Body of pancreas (tissue), 4 donors: ENCODE measurements at regions not wholly inside any gene's neighbourhood (a gene's known extent, or its start where the extent isn't known, plus 50 kb on each side); places are given as distances from the start of the nearest gene placed in this dataset.

Experiments used
- ATAC-seq: fragments of 150-250 bp; one replicate; pipeline ENCODE4 v1.9.1; 2016
- DNase-seq, 4 donors: peaks; one replicate each; pipeline ENCODE4 v3.0.0-alpha.2; 2019
- H3K27ac ChIP-seq, 4 donors: fragments of 200-600 bp; sonication (generic); 1 replicate in 3 of 4; 2 replicates in 1 of 4; pipeline versions ENCODE4 v1.5.1 to v1.6.1; 2016 to 2019; ENCODE audit warnings: mild to moderate bottlenecking in 1 of 4, mixed read lengths in 1 of 4, moderate library complexity in 1 of 4
- H3K27me3 ChIP-seq, 2 donors: fragments of 200-600 bp; sonication (generic); one replicate each; pipeline ENCODE4 v1.6.0; 2016; ENCODE audit warnings: mild to moderate bottlenecking in 1 of 2
- H3K36me3 ChIP-seq, 2 donors: fragments of 200-600 bp; sonication (generic); replicated peaks in 1 of 2; 2 replicates each; pipeline ENCODE4 v1.5.1; 2016; ENCODE audit warnings: low read depth in 2 of 2; ENCODE audit not compliant: insufficient read depth in 1 of 2
- H3K4me1 ChIP-seq: fragments of 200-600 bp; sonication (generic); one replicate; pipeline ENCODE4 v1.6.0; 2016
- H3K4me3 ChIP-seq, 2 donors: fragments of 200-600 bp; sonication (generic); 1 replicate in 1 of 2; 2 replicates in 1 of 2; pipeline ENCODE4 v1.5.1; 2016 to 2019
- H3K9me3 ChIP-seq, 3 donors: fragments of 200-600 bp; sonication (generic); 1 replicate in 2 of 3; 2 replicates in 1 of 3; pipeline ENCODE4 v1.5.1; 2016
- POLR2A ChIP-seq, 3 donors: fragments of 450-650 bp; IDR thresholded peaks; one replicate each; pipeline ENCODE4 v1.6.1; 2016; ENCODE audit warnings: antibody characterized with exemption in 3 of 3, mild to moderate bottlenecking in 2 of 3
- WGBS, 2 donors: methylation state at CpG; one replicate each; pipeline ENCODE4 v1.1.5; 2017; 5-methylcytosine and 5-hydroxymethylcytosine counted together
- intact Hi-C: fragments of 100-400 bp; cut with DNase I; formaldehyde crosslinking; loops from one replicate; pipeline ENCODE4 v1.15.1; 2023
- TF ChIP-seq, protein P1 (sequence below), 7 experiments: fragments of 450-650 bp in 4 of 7; fragments of 200-600 bp in 3 of 7; sonication (generic) in 3 of 7; IDR thresholded peaks; one replicate each; pipeline ENCODE4 v1.5.1; 2016 to 2019; ENCODE audit warnings: antibody characterized with exemption in 7 of 7

GRCh38 chr1:67583462-67583950, 101.5 kb upstream of the GADD45A start:
- Histone ChIP-seq H3K9me3 (no peaks in the 10 kb centered on the region), H3K27me3 (no peaks in the 10 kb centered on the region), H3K36me3 (no peaks in the 10 kb centered on the region), H3K27ac (no peak overlapping the region), H3K4me1 (peaks cover 36% of the 10 kb centered on the region), H3K4me3 (no peak overlapping the region)
- no peak for TF ChIP-seq POLR2A (IDR thresholded peaks at IDR 0.05)
- TF ChIP-seq, protein P1, sequence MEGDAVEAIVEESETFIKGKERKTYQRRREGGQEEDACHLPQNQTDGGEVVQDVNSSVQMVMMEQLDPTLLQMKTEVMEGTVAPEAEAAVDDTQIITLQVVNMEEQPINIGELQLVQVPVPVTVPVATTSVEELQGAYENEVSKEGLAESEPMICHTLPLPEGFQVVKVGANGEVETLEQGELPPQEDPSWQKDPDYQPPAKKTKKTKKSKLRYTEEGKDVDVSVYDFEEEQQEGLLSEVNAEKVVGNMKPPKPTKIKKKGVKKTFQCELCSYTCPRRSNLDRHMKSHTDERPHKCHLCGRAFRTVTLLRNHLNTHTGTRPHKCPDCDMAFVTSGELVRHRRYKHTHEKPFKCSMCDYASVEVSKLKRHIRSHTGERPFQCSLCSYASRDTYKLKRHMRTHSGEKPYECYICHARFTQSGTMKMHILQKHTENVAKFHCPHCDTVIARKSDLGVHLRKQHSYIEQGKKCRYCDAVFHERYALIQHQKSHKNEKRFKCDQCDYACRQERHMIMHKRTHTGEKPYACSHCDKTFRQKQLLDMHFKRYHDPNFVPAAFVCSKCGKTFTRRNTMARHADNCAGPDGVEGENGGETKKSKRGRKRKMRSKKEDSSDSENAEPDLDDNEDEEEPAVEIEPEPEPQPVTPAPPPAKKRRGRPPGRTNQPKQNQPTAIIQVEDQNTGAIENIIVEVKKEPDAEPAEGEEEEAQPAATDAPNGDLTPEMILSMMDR (IDR thresholded peaks at IDR 0.05) = no peak
- WGBS, 2 donors = 66 to 73% methylated on average over 2 of the region's 2 CpGs
- intact Hi-C loops = no loop called here
- ATAC-seq (no peak), DNase-seq (no peak)

DNA sequence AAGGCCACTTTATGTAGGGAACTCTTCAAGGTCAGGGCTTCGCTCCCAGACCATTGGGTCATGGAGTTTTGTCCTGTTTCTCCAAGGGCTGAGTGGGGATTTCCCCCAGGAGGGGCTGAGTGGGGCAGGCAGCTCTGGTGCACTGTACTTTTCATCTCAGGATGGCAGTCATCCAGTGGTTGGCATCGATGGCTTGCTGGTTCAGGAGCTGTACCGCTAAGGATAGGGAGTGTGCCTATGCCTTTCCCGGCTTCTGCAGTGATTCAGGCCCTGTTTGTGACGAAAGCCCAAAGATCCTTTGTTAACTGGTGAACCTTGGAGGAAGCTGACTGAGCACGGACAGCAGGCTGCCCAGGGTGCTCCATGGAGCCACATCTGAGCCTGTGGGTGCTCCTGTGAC, 100.1 kb upstream of the GADD45A start:
- intact Hi-C loops = no loop called here
- Histone ChIP-seq H3K27ac (no peak overlapping the region), H3K36me3 (no peaks in the 10 kb centered on the region), H3K9me3 (no peaks in the 10 kb centered on the region), H3K27me3 (no peaks in the 10 kb centered on the region), H3K4me1 (peaks cover 22% of the 10 kb centered on the region), H3K4me3 (no peak overlapping the region)
- TF ChIP-seq POLR2A (IDR thresholded peaks at IDR 0.05) = no peak
- TF ChIP-seq, protein P1 (IDR thresholded peaks at IDR 0.05) = no peak
- no peak for ATAC-seq
- DNase-seq = no peak
- 80 to 84% methylated on average over 6 of the region's 6 CpGs for WGBS, 2 donors

- no peaks in the 10 kb centered on the region for H3K27me3 ChIP-seq
- ATAC-seq (no peak), DNase-seq (no peak)
- TF ChIP-seq, protein P1 (IDR thresholded peaks at IDR 0.05) = no peak
- no peak for TF ChIP-seq POLR2A (IDR thresholded peaks at IDR 0.05)
- H3K4me3 ChIP-seq = no peak overlapping the region
- H3K27ac ChIP-seq = no peak overlapping the region
- H3K4me1 ChIP-seq = peaks cover 10% of the 10 kb centered on the region
- WGBS, 2 donors = 83 to 90% methylated on average over 5 of the region's 5 CpGs
- intact Hi-C loops = no loop called here
- H3K36me3 ChIP-seq = no peaks in the 10 kb centered on the region
- no peaks in the 10 kb centered on the region for H3K9me3 ChIP-seq
Observed at GRCh38 chr1:67586596-67586995, 98.4 kb upstream of the GADD45A start.

- H3K9me3 ChIP-seq = no peaks in the 10 kb centered on the region
- no peak overlapping the region for H3K27ac ChIP-seq
- 66 to 69% methylated on average over 9 of the region's 9 CpGs for WGBS, 2 donors
- no peaks in the 10 kb centered on the region for H3K27me3 ChIP-seq
- ATAC-seq (no peak), DNase-seq (no peak)
- intact Hi-C loops = no loop called here
- H3K36me3 ChIP-seq = no peaks in the 10 kb centered on the region
- peaks cover 4% of the 10 kb centered on the region for H3K4me1 ChIP-seq
- no peak for TF ChIP-seq POLR2A (IDR thresholded peaks at IDR 0.05)
- TF ChIP-seq, protein P1 (IDR thresholded peaks at IDR 0.05) = no peak
- no peak overlapping the region for H3K4me3 ChIP-seq
Observed at GRCh38 chr1:67588178-67588855, 96.7 kb upstream of the GADD45A start.
